ENCODE measurements at regions not wholly inside any gene's neighbourhood (a gene's known extent, or its start where the extent isn't known, plus 50 kb on each side); places are given as distances from the start of the nearest gene placed in this dataset.
A peak's percentile ranks its signal among the peaks of the same experiment; 100 is the strongest.
"Not testable (repeated sequence)": the region's sequence is repeated elsewhere in the genome, so short reads cannot be mapped to it uniquely, and the experiment has no call there.

- in situ Hi-C loops (cut with MboI; ENCODE audit: low pct_unique_long_range_greater_than_20kb, low sequenced_read_pairs): loop anchor here (25.0 kb wide), 1 partner anchor 338 kb away; no protein-coding TSS in a partner anchor
- DNase-seq: no peak
These were observed 102.6 kb upstream of the NDUFV2 start for GRCh38 chr18:8999872-9000271.

GRCh38 chr18:9000733-9001132, 101.8 kb upstream of the NDUFV2 start:
- in situ Hi-C loops (cut with MboI; ENCODE audit: low pct_unique_long_range_greater_than_20kb, low sequenced_read_pairs): no loop called here

GRCh38 chr18:9001209-9001608, 101.3 kb upstream of the NDUFV2 start:
- DNase-seq: no peak
- in situ Hi-C loops (cut with MboI; ENCODE audit: low pct_unique_long_range_greater_than_20kb, low sequenced_read_pairs): no loop called here

More at GRCh38 chr18:9000733-9001132, 101.8 kb upstream of the NDUFV2 start:
- no peak for DNase-seq

GRCh38 chr18:9003406-9004100, 98.9 kb upstream of the NDUFV2 start:
- in situ Hi-C loops (cut with MboI; ENCODE audit: low pct_unique_long_range_greater_than_20kb, low sequenced_read_pairs): no loop called here
- DNase-seq: no peak

- in situ Hi-C loops (cut with MboI; ENCODE audit: low pct_unique_long_range_greater_than_20kb, low sequenced_read_pairs); DNase-seq: not testable (repeated sequence)
These were observed 98.2 kb upstream of the NDUFV2 start for GRCh38 chr18:9004308-9004707.

GRCh38 chr18:9007700-9008099, 94.8 kb upstream of the NDUFV2 start:
- in situ Hi-C loops (cut with MboI; ENCODE audit: low pct_unique_long_range_greater_than_20kb, low sequenced_read_pairs); DNase-seq: not testable (repeated sequence)

- no peak for DNase-seq
- in situ Hi-C loops (cut with MboI; ENCODE audit: low pct_unique_long_range_greater_than_20kb, low sequenced_read_pairs): no loop called here
These were observed 94.2 kb upstream of the NDUFV2 start for GRCh38 chr18:9008200-9008708.

GRCh38 chr18:9008709-9009635, 93.5 kb upstream of the NDUFV2 start:
- peak; percentile 47 for DNase-seq
- in situ Hi-C loops (cut with MboI; ENCODE audit: low pct_unique_long_range_greater_than_20kb, low sequenced_read_pairs): no loop called here

- DNase-seq: no peak
- in situ Hi-C loops (cut with MboI; ENCODE audit: low pct_unique_long_range_greater_than_20kb, low sequenced_read_pairs): no loop called here
These were observed 92.6 kb upstream of the NDUFV2 start for GRCh38 chr18:9009703-9010488.

- DNase-seq: no peak
- in situ Hi-C loops (cut with MboI; ENCODE audit: low pct_unique_long_range_greater_than_20kb, low sequenced_read_pairs): no loop called here
These were observed 91.1 kb upstream of the NDUFV2 start for GRCh38 chr18:9011431-9011830.

GRCh38 chr18:9013926-9014373, 88.5 kb upstream of the NDUFV2 start:
- in situ Hi-C loops (cut with MboI; ENCODE audit: low pct_unique_long_range_greater_than_20kb, low sequenced_read_pairs): no loop called here
- no peak for DNase-seq

GRCh38 chr18:9015689-9016088, 86.8 kb upstream of the NDUFV2 start:
- DNase-seq: no peak
- in situ Hi-C loops (cut with MboI; ENCODE audit: low pct_unique_long_range_greater_than_20kb, low sequenced_read_pairs): no loop called here

GRCh38 chr18:9016633-9017166, 85.8 kb upstream of the NDUFV2 start:
- in situ Hi-C loops (cut with MboI; ENCODE audit: low pct_unique_long_range_greater_than_20kb, low sequenced_read_pairs): no loop called here
- no peak for DNase-seq

GRCh38 chr18:9017167-9017904, 85.2 kb upstream of the NDUFV2 start:
- peak; percentile 91 for DNase-seq
- in situ Hi-C loops (cut with MboI; ENCODE audit: low pct_unique_long_range_greater_than_20kb, low sequenced_read_pairs): no loop called here

- in situ Hi-C loops (cut with MboI; ENCODE audit: low pct_unique_long_range_greater_than_20kb, low sequenced_read_pairs): no loop called here
- DNase-seq: no peak
These were observed 84.6 kb upstream of the NDUFV2 start for GRCh38 chr18:9017905-9018227.

GRCh38 chr18:9019135-9019534, 83.4 kb upstream of the NDUFV2 start:
- no peak for DNase-seq
- in situ Hi-C loops (cut with MboI; ENCODE audit: low pct_unique_long_range_greater_than_20kb, low sequenced_read_pairs): no loop called here

- no peak for DNase-seq
- in situ Hi-C loops (cut with MboI; ENCODE audit: low pct_unique_long_range_greater_than_20kb, low sequenced_read_pairs): no loop called here
These were observed 82.3 kb upstream of the NDUFV2 start for GRCh38 chr18:9020221-9020620.

GRCh38 chr18:9021458-9021857, 81.0 kb upstream of the NDUFV2 start:
- DNase-seq: no peak
- in situ Hi-C loops (cut with MboI; ENCODE audit: low pct_unique_long_range_greater_than_20kb, low sequenced_read_pairs): no loop called here
